GM12878 (cell line): ENCODE measurements at regions not wholly inside any gene's neighbourhood (a gene's known extent, or its start where the extent isn't known, plus 50 kb on each side); places are given as distances from the start of the nearest gene placed in this dataset.
A peak's percentile ranks its signal among the peaks of the same experiment; 100 is the strongest.

Source experiments
- FOS ChIP-seq: IDR thresholded peaks from 3 replicates; pipeline ENCODE4 v1.6.1; 2011; ENCODE audit warnings: borderline replicate concordance; ENCODE audit not compliant: insufficient read length; ENCODE audit errors: extremely low read depth
- GATAD2B ChIP-seq: fragments of 450-650 bp; conservative IDR thresholded peaks from 2 replicates; pipeline ENCODE4 v1.6.1; 2017; ENCODE audit warnings: low read depth, mild to moderate bottlenecking, moderate library complexity
- HDAC2 ChIP-seq: fragments of 200-600 bp; sonication (generic); IDR thresholded peaks from 2 replicates; pipeline ENCODE4 v1.6.1; 2017
- HSF1 ChIP-seq: fragments of 150-350 bp; IDR thresholded peaks from 2 replicates; pipeline ENCODE4 v1.6.1; 2014; ENCODE audit warnings: mild to moderate bottlenecking, low read depth, low read length
- MEF2A ChIP-seq: IDR thresholded peaks from 2 replicates; pipeline ENCODE4 v1.6.1; 2011; ENCODE audit warnings: low read depth, mild to moderate bottlenecking, low read length, moderate library complexity; ENCODE audit not compliant: insufficient read depth
- MYC ChIP-seq: IDR thresholded peaks from 2 replicates; pipeline ENCODE4 v1.6.1; 2011; ENCODE audit warnings: mild to moderate bottlenecking, low read length, moderate library complexity, inconsistent platforms; ENCODE audit not compliant: insufficient read depth, insufficient replicate concordance, insufficient read length, severe bottlenecking
- PAX5 ChIP-seq: IDR thresholded peaks from 2 replicates; pipeline ENCODE4 v1.6.1; 2011; ENCODE audit warnings: low read depth, low read length, borderline replicate concordance
- PAX8 ChIP-seq: fragments of 450-650 bp; IDR thresholded peaks from 2 replicates; pipeline ENCODE4 v1.6.1; 2017; ENCODE audit warnings: mild to moderate bottlenecking, moderate library complexity
- RELA ChIP-seq: fragments of 450-650 bp; IDR thresholded peaks from 2 replicates; pipeline ENCODE4 v1.8.0; 2014; ENCODE audit warnings: borderline replicate concordance; ENCODE audit not compliant: partially characterized antibody
- RELB ChIP-seq: fragments of 450-650 bp; IDR thresholded peaks from 2 replicates; pipeline ENCODE4 v1.6.1; 2017; ENCODE audit warnings: low read depth, mild to moderate bottlenecking, moderate library complexity
- SMC3 ChIP-seq: IDR thresholded peaks from 2 replicates; pipeline ENCODE4 v1.6.1; 2011; ENCODE audit warnings: low read length, improper control_type of control experiment, borderline replicate concordance
- ZBTB11 ChIP-seq: fragments of 450-650 bp; formaldehyde crosslinking; IDR thresholded peaks from 2 replicates; pipeline ENCODE4 v1.5.0; 2022; ENCODE audit warnings: mild to moderate bottlenecking, missing genetic modification characterization
- ZBTB40 ChIP-seq: fragments of 450-650 bp; IDR thresholded peaks from 2 replicates; pipeline ENCODE4 v1.6.1; 2016; ENCODE audit warnings: mild to moderate bottlenecking, moderate library complexity, borderline replicate concordance

- TF ChIP-seq ZBTB40 = no peak
- TF ChIP-seq SMC3 = no peak
- TF ChIP-seq PAX5 = no peak
- peak; percentile 21; the same call in 1 of the 2 replicates for TF ChIP-seq RELB
- TF ChIP-seq PAX8 = no peak
- no peak for TF ChIP-seq HSF1
- TF ChIP-seq MYC = no peak
- no peak for TF ChIP-seq ZBTB11 (CRISPR knock-in tag)
- TF ChIP-seq HDAC2 = no peak
- TF ChIP-seq RELA = no peak
- TF ChIP-seq GATAD2B = no peak
- TF ChIP-seq MEF2A = no peak
- no peak for TF ChIP-seq FOS
Measured at GRCh38 chr4:153115322-153116290, 88.6 kb upstream of the TRIM2 start (continued).
